ENCODE measurements at regions not wholly inside any gene's neighbourhood (a gene's known extent, or its start where the extent isn't known, plus 50 kb on each side); places are given as distances from the start of the nearest gene placed in this dataset.

DNA sequence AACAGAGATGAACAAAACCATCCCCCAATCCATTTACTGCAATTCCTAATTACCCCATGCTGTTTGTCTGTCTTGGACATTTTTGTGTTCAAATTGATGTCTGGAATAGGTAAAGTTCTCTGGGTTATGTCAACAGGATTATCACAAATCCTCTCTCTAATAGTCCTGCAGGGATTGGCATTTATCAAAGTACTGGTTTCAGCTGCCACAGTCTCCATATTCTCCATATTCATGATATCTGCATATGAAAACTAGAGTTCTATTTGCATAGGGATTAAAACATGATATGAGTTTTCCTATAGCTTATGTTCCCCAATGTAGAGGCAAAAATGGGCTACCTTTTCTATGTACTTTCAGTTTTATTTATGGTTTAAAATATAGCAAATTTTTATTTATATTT lies 355.8 kb downstream of the ADRA2A start:
- no peak for DNase-seq (ENCODE audit: low read depth in 4 of 4, low spot score in 3 of 4)

DNA sequence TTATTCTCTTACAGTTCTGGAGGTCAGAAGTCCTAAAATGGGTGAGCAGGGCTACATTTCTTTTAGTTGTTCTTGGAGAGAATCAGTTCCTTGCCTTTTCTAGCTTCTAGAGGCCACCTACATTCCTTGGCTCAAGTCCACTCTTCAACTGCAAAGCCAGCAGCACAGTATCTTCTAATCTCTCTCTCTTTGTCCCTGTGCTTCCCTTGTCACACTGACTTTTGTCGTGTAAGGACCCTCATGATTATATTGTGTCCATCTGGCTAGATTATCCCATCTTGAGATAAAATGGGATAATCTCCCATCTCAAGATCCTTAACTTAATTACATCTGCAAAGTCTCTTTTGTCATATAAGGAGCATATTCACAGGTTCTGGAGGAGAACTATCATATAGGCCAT lies 359.0 kb downstream of the ADRA2A start:
- DNase-seq (ENCODE audit: low read depth in 4 of 4, low spot score in 3 of 4) = no peak

GRCh38 chr10:111439034-111439842 lies 362.4 kb downstream of the ADRA2A start:
- DNase-seq (ENCODE audit: low read depth in 4 of 4, low spot score in 3 of 4) = no peak

- no peak for DNase-seq (ENCODE audit: low read depth in 4 of 4, low spot score in 3 of 4)
Observed at GRCh38 chr10:111440501-111440900, 363.7 kb downstream of the ADRA2A start.

DNA sequence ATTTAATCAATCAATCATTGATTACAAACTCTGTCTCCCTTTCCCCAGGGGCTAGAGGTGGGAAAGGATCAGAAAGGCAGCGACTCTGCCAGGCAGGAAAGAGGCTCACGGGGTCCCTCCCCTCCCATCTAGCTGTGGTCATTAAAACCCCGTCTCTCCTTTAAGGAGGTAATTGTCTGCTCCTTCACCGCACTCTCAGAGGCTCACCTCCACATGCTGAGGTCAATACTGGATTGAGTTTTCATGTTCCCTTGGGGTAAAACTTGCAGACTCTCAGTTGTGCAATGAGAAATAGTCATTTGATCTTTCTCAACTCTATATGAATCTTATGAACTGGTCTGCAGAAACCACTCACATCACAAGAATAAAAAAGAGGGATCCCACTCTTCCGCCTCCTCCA lies 368.8 kb downstream of the ADRA2A start:
- no peak for DNase-seq (ENCODE audit: low read depth in 4 of 4, low spot score in 3 of 4)

DNA sequence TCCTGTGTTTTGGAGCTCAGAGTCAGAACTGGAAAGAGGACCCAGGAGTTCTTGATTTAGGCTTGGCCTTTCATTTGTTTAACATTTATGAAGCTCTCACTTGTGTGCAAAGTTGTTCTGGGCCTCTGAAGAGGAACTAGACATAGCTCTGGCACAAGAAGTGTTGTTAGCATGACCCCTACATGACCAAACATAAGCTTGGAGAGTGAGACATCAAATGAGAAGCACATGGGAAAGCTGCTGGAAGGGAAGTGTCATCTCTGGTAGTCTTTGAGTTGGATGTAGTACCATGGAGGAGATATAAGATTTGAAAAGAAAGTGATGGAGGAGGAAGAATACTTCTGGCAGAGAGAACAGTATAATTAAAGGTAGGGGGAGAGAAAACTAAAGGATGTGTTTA lies 370.1 kb downstream of the ADRA2A start:
- no peak for DNase-seq (ENCODE audit: low read depth in 4 of 4, low spot score in 3 of 4)

- no peak for DNase-seq (ENCODE audit: low read depth in 4 of 4, low spot score in 3 of 4)
Observed at GRCh38 chr10:111452153-111452552, 375.3 kb downstream of the ADRA2A start.

DNA sequence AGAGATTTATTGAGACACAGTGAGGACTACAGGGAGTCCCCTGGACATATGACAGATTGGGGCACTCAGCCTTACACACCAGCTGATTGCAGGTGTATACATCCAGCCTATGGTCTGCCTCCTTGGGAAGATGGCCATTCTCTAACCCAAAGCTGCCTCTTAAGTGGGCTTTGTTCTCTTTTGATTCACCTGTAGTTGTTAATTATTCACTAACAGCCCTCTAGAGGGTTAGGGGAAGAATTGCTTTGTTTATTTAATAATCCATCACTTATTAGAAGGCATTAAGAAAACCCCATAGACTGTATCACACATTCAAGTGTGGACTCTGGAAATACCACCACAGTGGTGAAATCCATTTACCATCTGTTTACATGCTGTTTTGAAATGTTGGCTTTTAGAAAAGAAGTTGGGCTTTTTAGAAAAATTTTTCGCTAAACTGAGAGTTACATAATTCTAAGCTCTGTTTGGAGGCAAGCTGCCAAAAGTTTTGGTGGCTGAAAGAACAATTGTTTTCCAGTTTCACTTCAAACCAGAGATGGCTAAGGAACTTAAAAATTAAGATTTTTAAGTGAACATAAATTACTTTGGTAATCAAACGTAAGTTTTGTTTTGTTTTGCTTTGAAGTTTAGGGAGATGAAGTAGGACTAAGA lies 379.1 kb downstream of the ADRA2A start:
- DNase-seq (ENCODE audit: low read depth in 4 of 4, low spot score in 3 of 4) = no peak

- DNase-seq (ENCODE audit: low read depth in 4 of 4, low spot score in 3 of 4) = no peak
Observed at GRCh38 chr10:111458256-111458655, 381.4 kb downstream of the ADRA2A start.

DNA sequence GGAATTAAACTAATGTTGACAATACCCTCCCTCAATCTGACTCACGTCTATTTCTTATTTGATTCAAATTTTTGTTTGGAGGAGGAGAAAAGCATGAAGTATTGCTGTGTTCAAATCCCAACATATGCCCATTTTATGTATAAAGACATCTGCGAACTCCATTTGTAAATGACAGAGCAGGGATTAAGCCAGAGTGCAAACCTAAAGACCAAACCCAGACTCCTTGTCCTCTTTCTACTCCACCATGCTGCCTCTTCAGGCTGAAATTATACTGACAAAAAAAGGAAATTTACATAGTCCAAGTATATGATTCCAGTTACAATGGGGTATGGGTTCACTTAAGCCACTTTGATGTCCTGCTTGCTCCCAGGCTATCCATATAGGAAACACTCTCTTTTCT lies 383.1 kb downstream of the ADRA2A start:
- no peak for DNase-seq (ENCODE audit: low read depth in 4 of 4, low spot score in 3 of 4)

DNA sequence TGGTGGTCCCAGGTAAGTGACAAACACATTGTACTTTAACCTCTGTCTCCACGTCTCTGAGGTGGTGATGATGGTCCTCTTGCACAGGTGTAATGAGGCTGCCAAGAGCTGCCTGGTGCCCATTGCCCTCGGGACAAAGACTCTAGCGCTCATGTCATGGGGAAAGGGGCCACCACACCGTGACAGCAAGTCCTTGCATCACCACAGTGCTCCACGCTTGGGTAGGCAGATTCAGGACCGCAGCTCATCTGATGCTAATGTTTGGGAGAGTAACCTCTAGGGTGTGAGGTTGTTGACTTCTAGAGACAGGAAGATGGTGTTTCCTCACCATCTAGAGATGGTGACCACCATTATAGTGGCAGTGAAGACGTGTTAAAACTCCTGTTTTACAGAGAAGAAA lies 395.6 kb downstream of the ADRA2A start:
- no peak for DNase-seq (ENCODE audit: low read depth in 4 of 4, low spot score in 3 of 4)

DNA sequence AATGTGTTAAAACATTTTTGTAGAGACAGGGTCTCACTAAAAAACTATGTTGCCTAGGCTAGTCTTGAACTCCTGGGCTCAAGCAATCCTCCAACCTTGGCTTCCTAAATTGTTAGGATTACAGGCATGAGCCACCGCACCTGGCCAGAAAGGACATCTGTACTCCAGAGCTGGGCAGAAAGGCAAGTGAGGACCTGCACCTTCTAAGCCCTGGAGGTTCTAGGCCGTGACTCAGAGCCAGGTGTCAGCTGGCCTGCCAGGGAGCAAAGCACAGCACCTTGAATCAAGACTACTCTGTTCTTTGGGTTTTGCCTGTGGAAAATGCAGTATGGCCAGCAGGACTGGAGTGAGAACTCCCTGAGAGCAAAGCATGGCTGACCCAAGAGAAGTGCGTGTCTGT lies 396.5 kb downstream of the ADRA2A start:
- no peak for DNase-seq (ENCODE audit: low read depth in 4 of 4, low spot score in 3 of 4)

DNA sequence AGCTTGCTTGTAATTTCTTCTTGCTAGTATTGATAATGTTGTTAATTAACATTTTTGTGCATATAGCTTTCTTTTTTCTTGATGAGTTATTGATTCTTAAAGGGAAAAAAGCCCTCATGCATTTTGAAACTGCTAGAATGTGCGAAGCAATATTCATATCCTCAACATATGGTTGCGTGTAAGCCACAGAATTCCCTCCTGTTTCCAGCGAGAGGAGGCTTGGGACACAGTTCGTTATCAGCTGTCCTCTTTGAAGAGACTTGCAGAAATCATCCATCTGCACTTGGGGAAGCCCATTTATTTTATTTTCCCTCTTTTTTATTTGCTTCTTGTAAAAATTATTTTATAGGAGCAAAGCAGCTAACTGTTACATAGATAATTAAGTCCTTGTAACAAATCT lies 398.0 kb downstream of the ADRA2A start:
- DNase-seq (ENCODE audit: low read depth in 4 of 4, low spot score in 3 of 4) = no peak

DNA sequence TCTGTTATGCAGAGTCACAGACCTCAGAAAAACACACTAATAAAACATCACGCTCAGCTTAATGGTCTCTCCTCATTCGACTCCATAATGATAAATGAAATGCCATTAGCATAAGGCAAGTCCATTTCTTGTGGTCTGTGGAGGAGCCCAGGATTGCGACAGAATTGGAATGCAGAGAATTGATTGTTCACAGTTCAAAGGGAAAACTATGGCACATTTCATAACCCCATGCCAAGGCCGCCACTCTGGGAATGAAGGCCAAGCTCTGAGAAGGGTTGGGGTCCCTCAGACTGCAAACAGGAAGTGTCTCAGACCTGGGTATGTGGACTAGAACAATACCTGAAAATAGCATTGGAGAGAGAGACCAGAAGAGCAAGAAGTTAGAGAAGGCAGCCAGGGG lies 398.9 kb downstream of the ADRA2A start:
- no peak for DNase-seq (ENCODE audit: low read depth in 4 of 4, low spot score in 3 of 4)

DNA sequence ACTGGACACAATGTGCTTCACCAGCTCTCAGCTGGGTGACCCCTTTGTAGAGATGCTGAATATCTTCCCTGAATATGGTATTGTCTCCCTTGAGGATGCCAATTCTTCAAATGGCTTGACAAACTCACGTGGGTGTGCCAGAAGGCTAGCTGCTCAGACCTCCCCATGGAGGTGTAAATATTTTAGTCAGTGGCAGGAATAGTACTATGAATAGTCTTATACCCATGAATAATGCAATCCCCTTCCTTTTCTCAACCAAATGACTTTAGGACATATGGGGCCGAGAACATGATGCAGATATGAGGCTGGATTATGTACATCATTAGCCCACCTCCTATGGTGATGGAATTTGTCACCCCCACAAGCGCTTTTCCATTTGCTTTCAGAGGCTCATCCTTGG lies 401.8 kb downstream of the ADRA2A start:
- no peak for DNase-seq (ENCODE audit: low read depth in 4 of 4, low spot score in 3 of 4)

DNA sequence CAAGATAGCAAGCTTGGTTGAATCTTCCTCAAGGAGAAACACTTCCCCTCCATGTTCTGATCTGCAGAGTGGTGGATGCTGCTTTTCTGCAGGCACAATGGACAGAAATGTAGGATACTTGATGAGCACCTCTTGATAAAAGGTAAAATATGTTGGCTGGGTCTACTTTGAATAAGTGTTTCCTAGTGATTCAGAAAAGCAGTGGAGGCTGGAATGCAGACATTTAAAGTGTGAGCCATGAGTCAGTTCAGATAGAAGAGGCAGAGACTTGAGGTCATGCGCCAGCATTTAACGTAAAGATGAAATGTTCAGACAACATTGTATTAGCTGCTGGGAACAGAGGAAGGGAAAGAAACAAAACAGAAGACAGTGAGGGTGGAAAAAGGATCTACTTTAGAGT lies 403.1 kb downstream of the ADRA2A start:
- no peak for DNase-seq (ENCODE audit: low read depth in 4 of 4, low spot score in 3 of 4)

DNA sequence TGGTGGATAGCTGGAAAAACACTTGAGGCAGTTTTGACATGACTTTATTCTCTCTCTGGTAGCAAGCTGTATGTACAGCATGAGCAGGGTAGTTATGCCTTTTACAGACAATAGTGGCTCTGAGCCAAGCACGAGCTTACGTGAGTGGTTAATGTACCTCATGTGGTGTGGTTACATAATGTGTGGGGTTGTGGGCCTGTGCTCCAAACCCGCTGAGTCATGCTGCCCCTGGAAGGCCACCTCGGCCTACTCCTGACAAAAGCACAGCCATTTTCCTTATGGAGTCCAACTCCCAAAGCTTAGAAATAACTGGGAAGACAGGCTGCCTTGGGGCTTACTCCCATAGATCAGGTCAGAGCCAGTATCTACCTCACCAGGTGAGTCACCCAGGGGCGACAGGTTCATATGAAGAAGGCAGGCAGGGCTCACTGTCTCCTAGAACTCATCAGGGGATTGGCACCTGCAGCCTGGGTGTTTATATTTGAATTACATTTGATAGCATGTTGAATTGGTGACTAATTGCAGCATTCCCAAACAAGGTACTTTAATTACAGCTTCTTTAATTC lies 404.5 kb downstream of the ADRA2A start:
- no peak for DNase-seq (ENCODE audit: low read depth in 4 of 4, low spot score in 3 of 4)

DNA sequence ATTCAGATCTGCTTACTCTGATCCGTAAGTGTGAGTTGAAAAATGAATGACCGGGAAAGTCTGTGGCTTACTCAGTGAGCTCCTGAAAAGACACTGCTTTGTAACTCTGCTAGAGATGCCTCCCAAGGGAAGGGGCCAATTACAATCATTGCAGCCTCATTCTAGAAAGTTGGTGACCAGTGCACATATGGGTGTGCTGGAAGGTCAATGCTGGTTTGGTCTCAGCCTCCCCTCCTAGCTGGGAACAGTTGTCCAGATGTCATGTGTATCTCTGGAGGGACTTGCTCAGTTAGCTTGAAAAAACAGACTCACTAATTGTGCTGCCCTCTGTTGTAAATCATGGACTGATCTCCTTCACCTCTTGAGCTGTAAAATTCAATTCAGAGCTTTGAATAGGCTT lies 405.0 kb downstream of the ADRA2A start:
- peak in 3 of 4 donors; percentile 10 to 24 (median 14) for DNase-seq (ENCODE audit: low read depth in 4 of 4, low spot score in 3 of 4)

DNA sequence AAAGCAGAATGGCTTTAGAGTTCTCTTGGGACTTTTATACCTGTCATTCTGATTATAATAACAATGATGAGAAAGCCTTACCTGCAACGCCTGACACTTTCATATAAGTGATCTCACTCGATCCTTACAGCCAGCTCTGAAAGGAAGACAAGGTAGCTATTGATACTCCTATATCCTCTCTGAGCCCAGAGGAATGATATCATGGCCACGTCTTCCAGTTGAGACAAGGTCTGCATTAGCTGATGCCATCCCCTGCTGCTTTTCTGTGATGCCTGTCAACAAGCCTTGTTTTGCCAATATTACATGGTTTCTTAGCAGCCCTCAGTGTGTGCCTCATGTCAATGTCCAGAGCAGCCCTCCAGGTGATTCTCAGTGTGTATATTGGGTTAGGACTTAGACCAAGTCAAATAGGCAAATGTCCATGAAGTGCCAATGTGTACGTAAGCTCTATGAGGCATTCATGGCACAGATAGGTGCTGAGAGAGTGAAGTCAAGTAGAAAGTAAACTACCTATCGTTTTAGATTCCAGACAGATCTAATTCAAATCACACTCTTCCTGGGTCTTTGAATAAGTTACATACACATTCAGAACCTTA lies 405.9 kb downstream of the ADRA2A start:
- DNase-seq (ENCODE audit: low read depth in 4 of 4, low spot score in 3 of 4) = no peak

DNA sequence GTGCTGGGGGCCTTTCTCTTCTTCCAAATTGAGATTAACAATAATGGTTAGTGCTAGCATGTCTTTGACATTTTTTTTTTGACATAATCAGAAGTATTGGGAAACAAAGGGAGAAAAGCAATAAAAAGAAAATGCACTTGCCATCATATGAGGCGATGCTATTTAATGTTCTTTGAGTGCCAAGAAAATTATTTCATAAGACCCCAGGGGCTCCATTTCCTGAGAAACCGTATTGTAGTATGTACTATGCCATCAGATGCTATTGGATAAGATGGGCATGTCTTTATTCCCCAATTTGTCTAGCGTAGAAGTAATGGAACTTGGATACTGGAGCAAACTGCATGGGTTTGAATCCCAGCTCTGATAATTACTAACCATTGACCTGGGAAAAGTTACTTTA lies 408.9 kb downstream of the ADRA2A start:
- DNase-seq (ENCODE audit: low read depth in 4 of 4, low spot score in 3 of 4) = no peak

DNA sequence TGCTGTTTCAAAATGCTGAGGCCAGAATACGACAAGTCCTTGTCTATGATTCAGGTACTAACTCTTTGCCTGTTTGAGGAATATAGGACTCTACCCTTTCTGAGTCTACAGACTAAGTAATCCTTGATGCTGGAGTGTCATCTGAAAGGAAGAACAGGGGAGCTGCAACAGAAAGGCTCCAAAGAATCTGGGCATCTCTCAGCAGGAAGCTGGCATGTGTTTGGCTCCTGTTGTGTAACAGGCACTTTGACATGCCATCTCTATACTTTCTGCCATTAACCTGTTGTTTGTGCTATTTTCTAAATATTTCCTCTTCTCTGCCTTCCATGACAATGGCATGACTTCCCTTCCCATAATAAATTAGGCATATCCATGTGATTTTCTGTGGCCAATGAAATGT lies 409.5 kb downstream of the ADRA2A start:
- no peak for DNase-seq (ENCODE audit: low read depth in 4 of 4, low spot score in 3 of 4)

GRCh38 chr10:111488668-111489067 lies 411.8 kb downstream of the ADRA2A start:
- DNase-seq (ENCODE audit: low read depth in 4 of 4, low spot score in 3 of 4) = no peak

All from left renal pelvis (tissue), 4 donors.